GM12874 (cell line): ENCODE measurements at regions not wholly inside any gene's neighbourhood (a gene's known extent, or its start where the extent isn't known, plus 50 kb on each side); places are given as distances from the start of the nearest gene placed in this dataset.

Experiments used
- TF ChIP-seq, protein P1 (sequence below): IDR thresholded peaks from 2 replicates; pipeline ENCODE4 v1.5.1; 2011; ENCODE audit warnings: low read depth, mild to moderate bottlenecking, control low read depth, low read length, moderate library complexity; ENCODE audit not compliant: insufficient read depth

DNA sequence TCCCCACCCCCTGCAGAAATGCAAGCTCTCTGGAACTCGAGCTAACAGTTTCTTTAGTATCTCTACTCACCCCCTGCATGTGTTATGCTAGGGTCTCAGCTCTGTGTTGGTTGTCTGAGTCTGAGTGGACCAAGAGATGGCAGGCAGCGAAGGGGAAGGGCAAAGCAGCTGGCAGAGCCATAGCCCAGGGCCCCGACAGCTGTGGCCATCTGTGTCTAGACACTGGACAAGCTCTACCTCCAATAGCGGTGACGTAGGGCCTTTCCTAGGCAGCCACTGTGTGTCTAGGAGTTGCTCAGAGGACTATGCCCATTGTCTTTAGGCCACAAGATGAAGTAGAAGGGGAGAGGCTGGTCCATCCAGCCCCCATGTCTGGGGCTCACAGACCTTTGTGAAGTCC, 79.2 kb downstream of the EFNB1 start:
- TF ChIP-seq, protein P1, sequence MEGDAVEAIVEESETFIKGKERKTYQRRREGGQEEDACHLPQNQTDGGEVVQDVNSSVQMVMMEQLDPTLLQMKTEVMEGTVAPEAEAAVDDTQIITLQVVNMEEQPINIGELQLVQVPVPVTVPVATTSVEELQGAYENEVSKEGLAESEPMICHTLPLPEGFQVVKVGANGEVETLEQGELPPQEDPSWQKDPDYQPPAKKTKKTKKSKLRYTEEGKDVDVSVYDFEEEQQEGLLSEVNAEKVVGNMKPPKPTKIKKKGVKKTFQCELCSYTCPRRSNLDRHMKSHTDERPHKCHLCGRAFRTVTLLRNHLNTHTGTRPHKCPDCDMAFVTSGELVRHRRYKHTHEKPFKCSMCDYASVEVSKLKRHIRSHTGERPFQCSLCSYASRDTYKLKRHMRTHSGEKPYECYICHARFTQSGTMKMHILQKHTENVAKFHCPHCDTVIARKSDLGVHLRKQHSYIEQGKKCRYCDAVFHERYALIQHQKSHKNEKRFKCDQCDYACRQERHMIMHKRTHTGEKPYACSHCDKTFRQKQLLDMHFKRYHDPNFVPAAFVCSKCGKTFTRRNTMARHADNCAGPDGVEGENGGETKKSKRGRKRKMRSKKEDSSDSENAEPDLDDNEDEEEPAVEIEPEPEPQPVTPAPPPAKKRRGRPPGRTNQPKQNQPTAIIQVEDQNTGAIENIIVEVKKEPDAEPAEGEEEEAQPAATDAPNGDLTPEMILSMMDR = no peak

GRCh38 chrX:68902706-68903504, 74.1 kb downstream of the EFNB1 start:
- TF ChIP-seq, protein P1 = no peak

DNA sequence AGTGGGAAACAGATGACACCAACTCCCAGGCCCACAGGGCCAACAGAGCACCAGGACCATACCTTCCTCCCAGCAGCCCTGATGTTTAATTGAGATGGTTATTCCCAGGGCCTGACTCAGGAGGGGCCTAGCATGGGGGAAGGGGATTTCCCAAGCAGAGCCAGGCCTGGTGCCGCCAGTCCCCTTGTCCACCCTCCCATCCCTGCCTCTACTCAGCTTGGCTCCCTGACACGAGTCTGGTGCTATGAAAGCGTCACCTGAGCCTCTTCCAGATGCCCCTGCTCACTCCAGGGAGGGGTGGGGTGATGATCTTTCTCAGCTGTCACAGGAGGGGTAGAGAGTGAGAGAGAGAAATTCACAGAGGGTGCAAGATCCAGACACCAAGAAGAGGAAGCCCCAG, 72.7 kb downstream of the EFNB1 start:
- TF ChIP-seq, protein P1 = no peak

DNA sequence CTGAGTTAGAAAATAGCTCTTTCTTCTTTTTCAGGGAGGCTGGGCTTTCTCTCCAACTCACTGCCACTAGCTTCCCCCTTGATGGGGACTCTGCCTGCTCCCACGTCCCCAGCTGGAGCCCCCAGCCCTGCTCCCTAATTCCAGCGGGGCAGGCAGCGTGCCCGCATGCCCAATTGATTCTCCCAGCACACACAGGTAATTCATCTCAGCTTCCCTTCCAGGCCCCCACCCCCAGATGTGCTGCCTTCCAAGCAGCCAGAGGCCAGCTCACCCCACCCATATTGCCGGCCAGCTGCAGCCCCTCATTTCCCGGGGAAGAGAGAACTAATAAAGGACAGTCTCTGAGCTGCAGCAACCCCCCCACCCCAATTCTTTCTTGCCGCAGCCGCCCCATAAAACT, 69.8 kb downstream of the EFNB1 start:
- TF ChIP-seq, protein P1 = no peak

DNA sequence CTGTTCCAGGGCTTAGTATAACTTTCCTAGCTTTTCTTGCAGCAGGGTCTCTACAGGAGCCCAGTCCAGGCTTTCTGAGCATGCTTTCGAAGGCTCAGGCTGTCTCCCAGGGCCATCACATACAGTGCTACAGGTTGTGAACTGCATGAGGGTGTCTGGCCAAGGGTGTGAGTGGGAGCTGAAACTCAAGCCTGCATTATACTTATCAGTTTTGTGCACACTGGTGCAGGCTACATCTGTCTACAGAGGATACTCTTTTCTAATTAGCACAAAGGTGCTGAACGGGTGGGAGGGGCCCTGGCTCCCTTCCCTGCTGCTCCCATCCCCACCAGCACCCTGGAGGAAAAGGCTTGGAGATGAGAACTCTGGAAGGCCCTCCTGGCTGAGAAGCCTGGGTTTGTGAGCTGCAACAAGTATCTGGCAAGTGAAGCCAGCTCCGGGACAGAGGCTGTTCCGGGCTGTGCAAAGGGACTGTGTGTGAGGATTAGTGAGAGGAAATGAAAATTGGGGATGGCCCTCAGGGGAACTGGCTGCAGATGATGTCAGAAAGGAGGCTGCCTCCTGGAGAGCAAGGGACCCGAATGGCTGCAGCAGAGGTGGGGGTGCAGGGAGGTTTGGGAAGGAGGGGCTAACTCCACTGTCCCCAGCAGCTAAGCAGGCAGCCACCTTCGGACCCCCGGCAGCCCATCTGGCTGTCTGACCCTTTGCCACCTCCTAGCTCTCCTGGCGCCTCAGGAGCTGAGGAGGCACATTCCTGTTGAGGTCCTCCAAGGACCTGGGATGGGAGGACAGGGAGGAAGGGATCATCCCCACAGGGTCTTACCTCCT, 68.5 kb downstream of the EFNB1 start:
- TF ChIP-seq, protein P1 = no peak

- TF ChIP-seq, protein P1 = no peak
Measured at GRCh38 chrX:68896581-68896980, 67.8 kb downstream of the EFNB1 start.

DNA sequence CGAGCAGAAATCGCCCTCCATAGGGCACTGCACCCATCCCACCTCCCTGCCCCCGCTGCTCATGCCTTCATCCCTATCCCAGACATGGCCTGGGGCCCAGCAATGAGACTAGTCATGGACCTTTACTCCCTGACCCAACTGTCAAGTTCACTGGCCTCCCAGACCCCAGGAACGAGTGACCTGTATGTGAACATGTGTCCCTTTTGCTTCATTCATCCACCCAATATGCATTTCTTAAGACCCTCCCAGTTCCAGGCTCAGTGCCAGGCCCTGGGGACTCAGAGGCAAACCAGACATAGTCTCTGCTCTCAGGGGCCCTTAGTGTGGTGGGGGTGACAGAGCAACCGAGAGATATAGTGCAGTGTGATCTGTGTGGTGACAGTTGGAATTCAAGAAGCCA, 67.0 kb downstream of the EFNB1 start:
- TF ChIP-seq, protein P1 = no peak
